Uterus (tissue), 3 donors: ENCODE measurements at regions not wholly inside any gene's neighbourhood (a gene's known extent, or its start where the extent isn't known, plus 50 kb on each side); places are given as distances from the start of the nearest gene placed in this dataset.

Experiments used
- DNase-seq, 2 donors: peaks; one replicate each; pipeline ENCODE4 v3.0.0-alpha.2; 2019 to 2020
- H3K27ac ChIP-seq, 2 donors: fragments of 200-600 bp; sonication (generic); 1 replicate in 1 of 2; 2 replicates in 1 of 2; pipeline ENCODE4 v1.5.1; 2016 to 2018
- H3K27me3 ChIP-seq, 2 donors: fragments of 200-600 bp; sonication (generic); one replicate each; pipeline ENCODE4 v1.5.1; 2018 to 2019; ENCODE audit warnings: control low read depth in 1 of 2
- H3K36me3 ChIP-seq, 2 donors: fragments of 200-600 bp; sonication (generic); one replicate each; pipeline ENCODE4 v1.5.1; 2019; ENCODE audit warnings: control low read depth in 1 of 2
- H3K4me1 ChIP-seq, 2 donors: fragments of 200-600 bp; sonication (generic); one replicate each; pipeline ENCODE4 v1.5.1; 2018 to 2019; ENCODE audit warnings: control low read depth in 1 of 2
- H3K4me3 ChIP-seq, 2 donors: fragments of 200-600 bp; sonication (generic); 1 replicate in 1 of 2; 2 replicates in 1 of 2; pipeline ENCODE4 v1.5.1; 2018 to 2019; ENCODE audit warnings: mild to moderate bottlenecking in 1 of 2
- H3K9me3 ChIP-seq, 2 donors: fragments of 200-600 bp; sonication (generic); one replicate each; pipeline ENCODE4 v1.5.1; 2019; ENCODE audit warnings: control low read depth in 1 of 2
- CTCF ChIP-seq, 4 experiments: fragments of 200-600 bp in 2 of 4; fragments of 450-650 bp in 2 of 4; sonication (generic) in 2 of 4; IDR thresholded peaks; one replicate each; pipeline ENCODE4 v1.5.1; 2016 to 2019; ENCODE audit warnings: antibody characterized with exemption in 4 of 4, mild to moderate bottlenecking in 2 of 4, moderate library complexity in 1 of 4
- POLR2A ChIP-seq, 2 donors: fragments of 450-650 bp; IDR thresholded peaks; one replicate each; pipeline ENCODE4 v1.6.1; 2016; ENCODE audit warnings: antibody characterized with exemption in 2 of 2, mild to moderate bottlenecking in 1 of 2, moderate library complexity in 1 of 2
- intact Hi-C: fragments of 100-400 bp; cut with DNase I; formaldehyde crosslinking; loops from one replicate; pipeline ENCODE4 v1.15.1; 2023; ENCODE audit warnings: low total_unique reads
- donor health status: DM: yes; HTN: yes; CAD: no.

GRCh38 chr9:4402501-4402900 is 87.8 kb upstream of the SLC1A1 start:
- peaks cover 0 to 6% of the 10 kb centered on the region in 2 donors for H3K9me3 ChIP-seq
- intact Hi-C loops, result no loop called here
- H3K36me3 ChIP-seq, result no peaks in the 10 kb centered on the region
- TF ChIP-seq CTCF (IDR thresholded peaks at IDR 0.05) (no peak), POLR2A (IDR thresholded peaks at IDR 0.05) (no peak)
- no peak for DNase-seq
- no peaks in the 10 kb centered on the region for H3K4me1 ChIP-seq
- H3K27ac ChIP-seq, result no peak overlapping the region
- no peaks in the 10 kb centered on the region for H3K27me3 ChIP-seq
- no peak overlapping the region for H3K4me3 ChIP-seq

DNA sequence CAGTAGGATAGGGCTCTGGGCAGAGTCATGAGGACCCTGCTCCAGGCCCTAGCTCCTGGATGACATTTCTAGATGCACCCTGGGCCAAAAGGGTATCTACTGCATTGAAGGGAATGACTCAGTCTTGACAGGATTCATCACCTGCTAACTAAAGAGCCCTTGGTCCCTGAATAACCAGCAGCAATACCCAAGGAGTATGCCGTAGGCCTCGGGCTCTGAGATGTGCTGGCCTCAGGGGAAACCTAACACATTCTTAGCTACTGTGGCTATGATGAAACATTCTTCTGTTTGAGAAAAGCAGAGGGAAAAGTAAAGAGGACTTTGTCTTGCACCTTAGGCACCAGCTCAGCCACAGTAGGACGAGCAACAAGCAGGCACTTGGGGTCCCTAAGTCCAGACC is 89.5 kb upstream of the SLC1A1 start:
- Histone ChIP-seq H3K27me3 (no peaks in the 10 kb centered on the region), H3K36me3 (no peaks in the 10 kb centered on the region), H3K4me3 (no peak overlapping the region), H3K9me3 (peaks cover 0 to 6% of the 10 kb centered on the region in 2 donors), H3K27ac (no peak overlapping the region), H3K4me1 (no peaks in the 10 kb centered on the region)
- no peak for TF ChIP-seq CTCF (IDR thresholded peaks at IDR 0.05)
- no peak for TF ChIP-seq POLR2A (IDR thresholded peaks at IDR 0.05)
- intact Hi-C loops, result no loop called here
- DNase-seq, result no peak

GRCh38 chr9:4397917-4398316 is 92.4 kb upstream of the SLC1A1 start:
- Histone ChIP-seq H3K4me3 (no peak overlapping the region), H3K4me1 (no peaks in the 10 kb centered on the region), H3K36me3 (no peaks in the 10 kb centered on the region), H3K27ac (no peak overlapping the region), H3K9me3 (peaks cover 0 to 6% of the 10 kb centered on the region in 2 donors), H3K27me3 (no peaks in the 10 kb centered on the region)
- intact Hi-C loops, result no loop called here
- no peak for DNase-seq
- no peak for TF ChIP-seq CTCF (IDR thresholded peaks at IDR 0.05)
- TF ChIP-seq POLR2A (IDR thresholded peaks at IDR 0.05), result no peak

DNA sequence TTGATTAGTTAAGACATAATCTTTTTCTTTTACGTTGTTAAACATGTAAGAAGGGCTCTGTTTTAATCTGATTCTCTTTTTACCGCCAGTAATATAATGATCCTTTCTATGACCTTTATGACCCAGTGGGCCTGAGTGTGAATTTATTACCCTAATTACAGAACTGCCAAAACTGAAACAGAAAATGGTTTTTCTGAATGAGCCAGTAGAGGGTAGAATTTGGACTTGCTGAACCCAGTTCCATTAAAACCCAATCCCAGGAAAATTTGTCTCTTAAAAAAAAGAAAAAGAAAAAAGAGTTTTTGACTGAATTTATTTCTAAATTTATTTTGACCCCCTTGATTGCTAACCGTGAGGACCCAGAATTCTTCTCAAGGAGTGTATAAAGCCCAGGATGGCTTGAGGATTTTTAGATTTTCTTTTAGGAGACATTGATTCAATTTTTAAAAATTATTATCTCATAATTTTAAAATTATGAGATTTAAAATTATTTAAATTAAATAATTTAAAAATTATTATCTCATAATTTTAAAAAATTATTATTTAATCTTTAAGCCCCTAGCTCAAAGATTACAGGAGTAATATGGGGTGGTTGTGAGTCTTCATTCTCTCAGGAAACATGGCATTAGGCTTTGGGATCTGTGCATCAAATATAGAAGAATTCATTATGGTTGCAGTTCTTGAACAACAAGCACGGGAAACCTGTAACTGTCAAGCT is 94.1 kb upstream of the GLIS3 start:
- no peak overlapping the region for H3K4me3 ChIP-seq
- TF ChIP-seq CTCF (IDR thresholded peaks at IDR 0.05), result no peak
- TF ChIP-seq POLR2A (IDR thresholded peaks at IDR 0.05), result no peak
- H3K27ac ChIP-seq, result no peak overlapping the region
- intact Hi-C loops, result no loop called here
- no peaks in the 10 kb centered on the region for H3K9me3 ChIP-seq
- H3K4me1 ChIP-seq, result no peaks in the 10 kb centered on the region
- H3K36me3 ChIP-seq, result no peaks in the 10 kb centered on the region
- no peaks in the 10 kb centered on the region for H3K27me3 ChIP-seq
- no peak for DNase-seq

GRCh38 chr9:4389755-4390154 is 89.9 kb upstream of the GLIS3 start:
- no peaks in the 10 kb centered on the region for H3K27me3 ChIP-seq
- intact Hi-C loops, result no loop called here
- H3K36me3 ChIP-seq, result no peaks in the 10 kb centered on the region
- H3K27ac ChIP-seq, result no peak overlapping the region
- DNase-seq, result no peak
- no peaks in the 10 kb centered on the region for H3K9me3 ChIP-seq
- TF ChIP-seq POLR2A (IDR thresholded peaks at IDR 0.05), result no peak
- TF ChIP-seq CTCF (IDR thresholded peaks at IDR 0.05), result no peak
- H3K4me1 ChIP-seq, result no peaks in the 10 kb centered on the region
- no peak overlapping the region for H3K4me3 ChIP-seq
